SK-N-SH (cell line): ENCODE measurements at regions not wholly inside any gene's neighbourhood (a gene's known extent, or its start where the extent isn't known, plus 50 kb on each side); places are given as distances from the start of the nearest gene placed in this dataset.

Source experiments
- CTCF ChIA-PET: fragments of 300-600, 350-600 bp; formaldehyde crosslinking; extraction: SDS; loops from one replicate; lab custom pipeline; 2021; lab: Yijun Ruan, JAX
- POLR2A ChIA-PET: fragments of 350-600 bp; sonication (Branson Sonifier 250); formaldehyde crosslinking; extraction: SDS; loops from one replicate; lab custom pipeline; 2020; ENCODE audit warnings: antibody characterized with exemption, inconsistent platforms; lab: Yijun Ruan, JAX
- DNase-seq: peaks from one replicate; pipeline ENCODE4 v3.0.0; 2012
- H2AFZ ChIP-seq: fragments of 200-600 bp; sonication (generic); 2 replicates; pipeline ENCODE4 v1.8.1; 2016; ENCODE audit warnings: antibody characterized with exemption, mild to moderate bottlenecking, low read depth
- H3F3A ChIP-seq: fragments of 200-600 bp; sonication (generic); replicated peaks from 2 replicates; pipeline ENCODE3; 2016; ENCODE audit warnings: antibody characterized with exemption, mild to moderate bottlenecking; ENCODE audit not compliant: insufficient read depth
- H3K27ac ChIP-seq, 2 experiments: fragments of 200-500 bp in 1 of 2; fragments of 200-600 bp in 1 of 2; sonication (Bioruptor generic) in 1 of 2; sonication (generic), shearing (Covaris generic) in 1 of 2; 2 replicates each; pipeline versions ENCODE4 v1.5.1 to v1.6.1; 2014 to 2016; ENCODE audit warnings: low read depth in 2 of 2, inconsistent platforms in 1 of 2, low read length in 1 of 2, mild to moderate bottlenecking in 1 of 2, mixed read lengths in 1 of 2
- H3K27me3 ChIP-seq: fragments of 200-600 bp; sonication (generic), shearing (Covaris generic); 2 replicates; pipeline ENCODE4 v1.6.1; 2016; ENCODE audit warnings: mixed run types; ENCODE audit not compliant: insufficient read depth
- H3K36me3 ChIP-seq, 2 experiments: fragments of 200-500 bp in 1 of 2; fragments of 200-600 bp in 1 of 2; sonication (Bioruptor generic) in 1 of 2; sonication (generic) in 1 of 2; replicated peaks in 1 of 2; 2 replicates each; pipeline versions ENCODE3 to v1.5.1; 2014 to 2016; ENCODE audit warnings: low read length in 1 of 2, mild to moderate bottlenecking in 1 of 2; ENCODE audit not compliant: insufficient read depth in 2 of 2, control insufficient read depth in 1 of 2
- H3K4me1 ChIP-seq, 2 experiments: fragments of 200-500 bp in 1 of 2; fragments of 200-600 bp in 1 of 2; sonication (Bioruptor generic) in 1 of 2; sonication (generic), shearing (Covaris generic) in 1 of 2; 2 replicates each; pipeline versions ENCODE4 v1.5.1 to v1.6.1; 2014 to 2016; ENCODE audit warnings: low read depth in 1 of 2, low read length in 1 of 2, mixed run types in 1 of 2; ENCODE audit not compliant: insufficient read depth in 2 of 2, control insufficient read depth in 1 of 2
- H3K4me2 ChIP-seq: fragments of 200-600 bp; sonication (generic), shearing (Covaris generic); 2 replicates; pipeline ENCODE4 v1.6.1; 2017; ENCODE audit warnings: mixed run types
- H3K4me3 ChIP-seq, 2 experiments: fragments of 200-500 bp in 1 of 2; fragments of 200-600 bp in 1 of 2; sonication (Bioruptor generic) in 1 of 2; sonication (generic), shearing (Covaris generic) in 1 of 2; 2 replicates each; pipeline versions ENCODE4 v1.5.1 to v1.8.1; 2014 to 2016; ENCODE audit warnings: low read depth in 2 of 2, inconsistent platforms in 1 of 2, low read length in 1 of 2, mild to moderate bottlenecking in 1 of 2, mixed read lengths in 1 of 2, moderate library complexity in 1 of 2
- H3K79me2 ChIP-seq: fragments of 200-600 bp; sonication (generic); 2 replicates; pipeline ENCODE4 v1.8.1; 2017; ENCODE audit warnings: mild to moderate bottlenecking; ENCODE audit not compliant: insufficient read depth
- H3K9ac ChIP-seq: fragments of 200-600 bp; sonication (generic); 2 replicates; pipeline ENCODE4 v1.6.1; 2017; ENCODE audit warnings: mixed run types
- H3K9me2 ChIP-seq: fragments of 200-600 bp; sonication (generic); 2 replicates; pipeline ENCODE4 v1.6.1; 2017; ENCODE audit warnings: mixed run types
- H3K9me3 ChIP-seq: fragments of 200-600 bp; sonication (generic); 2 replicates; pipeline ENCODE4 v1.6.1; 2017; ENCODE audit warnings: mixed run types, mild to moderate bottlenecking, moderate library complexity
- H4K20me1 ChIP-seq: fragments of 200-600 bp; sonication (generic); 2 replicates; pipeline ENCODE4 v1.6.1; 2017; ENCODE audit warnings: mild to moderate bottlenecking, mixed run types; ENCODE audit not compliant: insufficient read depth
- CHD2 ChIP-seq: fragments of 150-350 bp; IDR thresholded peaks from 2 replicates; pipeline ENCODE4 v1.6.1; 2018; ENCODE audit warnings: low read length; ENCODE audit not compliant: partially characterized antibody
- FOXJ3 ChIP-seq: sonication (generic); formaldehyde crosslinking; IDR thresholded peaks from 2 replicates; pipeline ENCODE4 v1.5.1; 2020; ENCODE audit warnings: mild to moderate bottlenecking, missing genetic modification reagents
- GATA2 ChIP-seq: sonication (generic); formaldehyde crosslinking; IDR thresholded peaks from 2 replicates; pipeline ENCODE4 v1.5.0; 2020; ENCODE audit warnings: mild to moderate bottlenecking, missing genetic modification reagents
- MEF2A ChIP-seq: IDR thresholded peaks from 2 replicates; pipeline ENCODE4 v1.4.0; 2012; ENCODE audit warnings: low read depth, borderline replicate concordance
- MXI1 ChIP-seq: IDR thresholded peaks from 2 replicates; pipeline ENCODE4 v1.6.1; 2012; ENCODE audit warnings: mild to moderate bottlenecking, low read depth, low read length, improper control_type of control experiment
- PBX3 ChIP-seq: IDR thresholded peaks from 2 replicates; pipeline ENCODE4; 2012
- RFX5 ChIP-seq: IDR thresholded peaks from 2 replicates; pipeline ENCODE4 v1.6.1; 2012; ENCODE audit warnings: mild to moderate bottlenecking, improper control_type of control experiment, low read length
- SIN3A ChIP-seq: IDR thresholded peaks from 2 replicates; pipeline ENCODE4 v1.6.1; 2012; ENCODE audit warnings: low read depth, mild to moderate bottlenecking, low read length, moderate library complexity, borderline replicate concordance
- SMC3 ChIP-seq: IDR thresholded peaks from 2 replicates; pipeline ENCODE4 v1.6.1; 2012; ENCODE audit warnings: low read depth, low read length, improper control_type of control experiment
- TAF1 ChIP-seq: IDR thresholded peaks from 2 replicates; pipeline ENCODE4 v1.6.1; 2012; ENCODE audit warnings: low read depth, mild to moderate bottlenecking, low read length, moderate library complexity, borderline replicate concordance
- TEAD4 ChIP-seq: IDR thresholded peaks from 2 replicates; pipeline ENCODE4 v1.4.0; 2012; ENCODE audit warnings: mild to moderate bottlenecking, borderline replicate concordance; ENCODE audit not compliant: insufficient read depth
- USF1 ChIP-seq: IDR thresholded peaks from 2 replicates; pipeline ENCODE4 v1.4.0; 2012; ENCODE audit warnings: low read depth, borderline replicate concordance
- ZBTB33 ChIP-seq: IDR thresholded peaks from 2 replicates; pipeline ENCODE4 v1.4.0; 2012; ENCODE audit warnings: low read depth, borderline replicate concordance
- WGBS: methylation state at CpG from one replicate; pipeline ENCODE4 v1.1.6; 2017; ENCODE audit warnings: low lambda C conversion rate; 5-methylcytosine and 5-hydroxymethylcytosine counted together

- DNase-seq = no peak
- Histone ChIP-seq H4K20me1 (no peaks in the 10 kb centered on the region), H2AFZ (no peak overlapping the region), H3K9ac (no peak overlapping the region), H3K27ac (no peak overlapping the region), H3K9me2 (no peaks in the 10 kb centered on the region), H3K9me3 (no peaks in the 10 kb centered on the region), H3K4me1 (no peaks in the 10 kb centered on the region), H3K4me2 (no peak overlapping the region), H3K4me3 (no peak overlapping the region)
- POLR2A ChIA-PET = no interaction called here
- no peak for TF ChIP-seq SIN3A
- no peak for TF ChIP-seq MXI1
- no peak for TF ChIP-seq PBX3
- no peak for TF ChIP-seq TAF1
- no peak for TF ChIP-seq TEAD4
- TF ChIP-seq ZBTB33 = no peak
- TF ChIP-seq SMC3 = no peak
- no peak for TF ChIP-seq RFX5
- no peak for TF ChIP-seq USF1
- TF ChIP-seq GATA2 = no peak
- TF ChIP-seq FOXJ3 (CRISPR knock-in tag) = no peak
- no peak for TF ChIP-seq CHD2
- no peak for TF ChIP-seq MEF2A
- TF ChIP-seq, all 33 proteins: peak for 0
- no peaks in the 10 kb centered on the region for H3K36me3 ChIP-seq
- H3K79me2 ChIP-seq = no peaks in the 10 kb centered on the region
- WGBS = 9% methylated on average over 2 of the region's 2 CpGs
- H3F3A ChIP-seq = no peaks in the 10 kb centered on the region
- CTCF ChIA-PET = no interaction called here
- peaks cover 27% of the 10 kb centered on the region; the same call in 1 of the 2 replicates for H3K27me3 ChIP-seq
Measured at GRCh38 chr10:44843484-44843883, 67.7 kb upstream of the TMEM72 start.
